K562 (cell line): ENCODE measurements at regions not wholly inside any gene's neighbourhood (a gene's known extent, or its start where the extent isn't known, plus 50 kb on each side); places are given as distances from the start of the nearest gene placed in this dataset.

Source experiments
- CTCF ChIP-seq, 3 experiments: IDR thresholded peaks in 2 of 3; conservative IDR thresholded peaks in 1 of 3; 2 replicates each; pipeline ENCODE4 v1.5.1; 2011 to 2012; ENCODE audit warnings: low read length in 3 of 3, mild to moderate bottlenecking in 3 of 3, control low read depth in 2 of 3, improper control_type of control experiment in 1 of 3, inconsistent platforms in 1 of 3, low read depth in 1 of 3, mixed read lengths in 1 of 3, moderate library complexity in 1 of 3; ENCODE audit not compliant: insufficient read depth in 2 of 3
- FOSL1 ChIP-seq: fragments of 200-800 bp; sonication (Bioruptor generic); conservative IDR thresholded peaks from 2 replicates; pipeline ENCODE4 v1.6.1; 2016; ENCODE audit warnings: missing genetic modification characterization, missing compliant biosample characterization
- RB1 ChIP-seq: fragments of 450-650 bp; IDR thresholded peaks from 2 replicates; pipeline ENCODE4 v1.6.1; 2017; ENCODE audit warnings: low read depth, mild to moderate bottlenecking

- TF ChIP-seq CTCF (IDR thresholded peaks at IDR 0.05 in 2 of 3, conservative IDR thresholded peaks at IDR 0.05 in 1 of 3; ENCODE audit: insufficient read depth in 2 of 3, low read depth in 1 of 3, low read length in 3 of 3) (no peak), RB1 (no peak), FOSL1 (tag) (no peak)
Observed at GRCh38 chr14:101451166-101451565, 110.1 kb upstream of the DIO3 start.
